Caki2 (cell line): ENCODE measurements at regions not wholly inside any gene's neighbourhood (a gene's known extent, or its start where the extent isn't known, plus 50 kb on each side); places are given as distances from the start of the nearest gene placed in this dataset.

Experiments used
- DNase-seq: peaks from one replicate; pipeline ENCODE4 v3.0.0-alpha.2; 2015; ENCODE audit warnings: low read depth
- in situ Hi-C: cut with HindIII; loops from 2 replicates; pipeline ENCODE4 v1.10.0; 2016; ENCODE audit warnings: low sequenced_read_pairs, low pct_unique_long_range_greater_than_20kb, mixed read lengths

DNA sequence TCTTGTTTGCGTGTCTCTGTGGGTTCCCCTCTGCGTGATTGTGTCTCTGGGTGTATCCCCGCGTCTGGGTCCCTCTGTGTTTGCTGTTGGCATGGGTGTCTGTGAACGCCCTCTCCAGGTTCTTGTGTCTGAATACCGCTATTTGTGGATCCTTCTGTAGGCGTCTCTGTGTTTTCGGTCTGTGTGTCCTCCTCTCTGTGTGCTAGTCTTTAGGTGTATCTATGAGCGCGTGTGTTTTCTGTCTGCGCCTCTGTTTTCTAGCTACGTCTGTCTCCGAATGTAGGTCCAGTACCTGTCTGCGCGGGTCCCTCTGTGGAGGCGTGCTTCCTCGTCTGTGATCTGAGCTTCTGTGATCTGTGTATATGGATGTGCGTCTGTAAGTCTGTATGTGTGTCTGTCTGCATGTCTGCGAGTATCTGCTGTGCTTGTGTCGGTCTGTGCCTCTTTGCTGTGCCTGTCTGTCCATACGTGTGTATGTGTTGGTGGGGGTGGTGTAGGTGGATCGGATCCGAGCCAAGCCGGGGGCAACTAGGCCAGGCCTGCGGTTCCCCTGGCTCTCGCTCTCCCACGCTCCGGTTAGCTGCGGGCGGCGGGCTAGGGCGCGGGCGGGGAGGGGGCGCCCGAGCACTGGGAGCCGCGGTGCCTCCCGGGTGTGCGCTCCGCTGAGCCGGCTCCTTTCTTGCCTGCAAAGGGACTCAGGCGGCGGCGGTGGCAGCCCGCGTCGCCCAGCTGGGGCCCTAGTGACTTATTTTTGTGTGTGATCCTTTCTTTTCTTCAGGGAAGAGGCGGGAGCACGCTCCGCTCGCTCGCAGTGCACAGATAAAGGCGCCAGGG lies 105.3 kb upstream of the E2F8 start:
- no peak for DNase-seq
- in situ Hi-C loops: no loop called here

DNA sequence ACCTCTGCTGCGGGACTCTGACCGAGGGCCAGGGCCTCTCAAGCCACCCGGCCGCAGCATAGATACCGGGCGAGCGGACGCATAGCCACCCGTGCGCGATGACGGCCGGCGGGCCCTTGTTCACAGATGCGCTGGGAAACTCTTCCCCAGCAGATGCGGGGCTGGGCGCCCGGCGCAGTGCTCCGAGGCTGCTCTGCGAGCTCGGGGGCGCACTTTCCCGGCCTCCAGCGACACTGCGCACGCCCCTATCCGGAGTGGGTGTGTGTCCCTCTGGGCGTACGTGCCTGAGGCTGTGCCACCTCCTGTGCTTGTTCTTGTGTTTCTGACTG lies 104.7 kb upstream of the E2F8 start:
- in situ Hi-C loops: no loop called here
- DNase-seq: no peak

GRCh38 chr11:19344661-19345518 lies 104.1 kb upstream of the E2F8 start:
- in situ Hi-C loops: no loop called here
- DNase-seq: no peak

GRCh38 chr11:19342036-19342435 lies 101.3 kb upstream of the E2F8 start:
- no peak for DNase-seq
- in situ Hi-C loops: no loop called here

- no peak for DNase-seq
Observed at GRCh38 chr11:19338375-19338774, 97.6 kb upstream of the E2F8 start.

DNA sequence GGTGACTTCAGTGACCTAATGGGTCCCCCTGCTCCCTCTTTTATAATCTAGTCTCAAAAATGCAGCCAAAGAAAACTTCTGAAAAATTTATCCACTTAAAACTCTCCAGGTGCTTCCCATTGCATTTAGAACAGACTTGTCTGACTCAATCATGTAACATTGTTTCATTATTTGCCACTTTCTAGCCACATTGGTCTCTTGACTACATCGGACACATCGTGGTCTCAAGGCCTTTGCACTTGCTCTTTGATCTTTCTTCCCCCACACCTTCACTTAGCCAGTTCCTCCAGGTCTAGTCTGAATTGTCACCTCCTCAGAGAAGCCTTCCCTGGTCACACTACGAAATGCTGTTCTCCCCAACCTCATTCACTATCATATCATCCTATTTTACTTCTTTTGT lies 97.0 kb upstream of the E2F8 start:
- no peak for DNase-seq
- in situ Hi-C loops: no loop called here

More at GRCh38 chr11:19338375-19338774, 97.6 kb upstream of the E2F8 start:
- in situ Hi-C loops: no loop called here

DNA sequence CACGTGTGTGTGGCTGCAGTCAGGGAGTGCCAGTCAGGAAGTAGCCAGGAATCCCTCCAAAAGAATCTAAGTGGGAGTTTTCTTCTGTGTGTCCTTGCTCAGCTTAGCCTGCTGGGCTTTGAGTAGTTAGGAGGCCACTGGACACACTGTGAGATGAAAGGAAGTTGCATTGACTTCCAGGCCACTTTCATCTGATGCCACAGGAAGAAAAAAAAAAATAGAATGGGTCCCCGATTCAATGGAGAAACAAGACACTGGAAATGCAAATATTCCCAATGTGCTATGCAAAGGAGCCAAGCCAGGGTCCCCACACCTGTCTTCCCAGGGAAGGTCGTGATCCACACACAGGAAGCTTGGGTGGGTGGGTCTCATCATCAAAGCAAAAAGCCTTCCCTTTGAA lies 95.6 kb upstream of the E2F8 start:
- in situ Hi-C loops: no loop called here
- no peak for DNase-seq

- in situ Hi-C loops: no loop called here
- DNase-seq: no peak
Observed at GRCh38 chr11:19332476-19332875, 91.7 kb upstream of the E2F8 start.

DNA sequence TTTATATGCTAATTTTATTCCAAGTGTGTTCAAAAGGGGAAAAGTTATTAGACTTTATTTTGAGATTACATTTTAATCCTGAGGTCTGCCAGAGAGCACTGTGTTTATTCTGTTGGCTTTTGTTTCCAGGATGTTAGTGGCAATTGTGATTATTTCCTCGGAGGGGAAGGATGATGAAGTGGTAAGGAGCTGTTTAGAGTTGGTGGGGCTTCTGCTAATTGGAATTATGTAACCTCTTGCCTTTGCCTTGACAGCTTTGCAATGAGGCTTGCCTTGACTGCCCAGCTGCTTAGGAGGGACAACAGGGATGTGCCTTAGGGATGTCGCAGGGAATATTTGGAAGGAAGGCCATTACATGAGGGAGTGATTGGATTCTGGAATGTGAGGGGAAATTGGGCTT lies 89.7 kb upstream of the E2F8 start:
- DNase-seq: no peak
- in situ Hi-C loops: no loop called here

GRCh38 chr11:19329970-19330369 lies 89.2 kb upstream of the E2F8 start:
- DNase-seq: no peak
- in situ Hi-C loops: no loop called here

- DNase-seq: no peak
- in situ Hi-C loops: no loop called here
Observed at GRCh38 chr11:19328586-19329311, 88.0 kb upstream of the E2F8 start.

GRCh38 chr11:19327280-19327679 lies 86.5 kb upstream of the E2F8 start:
- in situ Hi-C loops: no loop called here
- DNase-seq: no peak

DNA sequence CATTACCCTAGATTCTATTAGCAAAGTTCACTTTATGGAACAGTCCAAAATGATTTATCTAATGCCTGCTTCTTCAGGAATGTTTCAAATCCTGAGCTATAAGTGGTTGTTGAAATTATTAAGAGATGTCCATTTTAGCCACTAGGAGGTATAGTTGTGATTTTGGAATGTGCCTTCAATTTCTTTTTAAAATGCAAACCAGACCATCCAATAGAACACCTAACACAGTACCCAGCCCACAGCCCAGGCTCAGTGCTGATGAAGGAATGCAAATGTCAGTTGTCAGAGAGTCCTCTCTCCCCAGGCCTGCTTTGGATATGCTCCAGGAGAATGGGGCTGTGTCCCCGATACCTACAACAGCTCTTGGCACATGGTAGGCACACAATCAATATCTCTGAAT lies 85.8 kb upstream of the E2F8 start:
- in situ Hi-C loops: no loop called here
- no peak for DNase-seq

DNA sequence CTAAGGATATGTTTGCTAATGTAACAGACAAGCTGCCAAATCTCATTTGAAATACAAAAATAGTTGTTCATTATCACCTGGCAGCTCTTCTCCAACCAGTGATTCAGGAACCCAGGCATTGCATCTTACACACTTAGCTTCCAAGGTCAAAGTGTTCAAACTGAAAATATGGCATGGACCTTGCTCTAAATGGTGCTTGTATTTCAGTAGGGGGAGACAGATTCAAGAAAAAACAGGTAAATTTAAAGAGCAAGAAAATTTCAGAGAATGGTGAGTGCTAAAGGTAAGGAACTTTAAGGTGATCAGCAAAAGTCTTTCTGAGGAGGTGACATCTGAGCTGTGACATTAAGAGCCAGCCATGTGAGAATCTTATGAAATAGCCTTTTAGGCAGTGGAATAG lies 82.8 kb upstream of the E2F8 start:
- in situ Hi-C loops: no loop called here
- DNase-seq: no peak

DNA sequence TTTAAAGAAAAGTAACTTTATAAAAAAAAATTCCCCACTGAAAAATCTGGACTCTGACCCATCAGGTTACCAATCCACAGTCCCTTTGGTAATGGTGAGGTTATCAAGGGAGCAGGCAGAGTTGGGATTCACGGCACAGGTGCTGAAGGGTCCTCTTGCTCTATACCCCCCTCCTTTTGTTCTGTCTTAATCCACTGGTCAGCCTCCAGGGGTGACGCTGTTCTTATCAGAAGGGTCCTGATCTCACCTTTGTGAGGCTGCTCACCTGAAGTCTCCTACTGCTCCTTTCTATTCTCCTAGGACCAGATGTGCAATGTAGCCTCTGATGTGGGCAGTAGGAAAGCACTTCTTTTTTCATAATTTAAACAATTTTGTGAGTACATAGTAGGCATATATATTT lies 80.6 kb upstream of the E2F8 start:
- in situ Hi-C loops: no loop called here
- no peak for DNase-seq

GRCh38 chr11:19320827-19321226 lies 80.1 kb upstream of the E2F8 start:
- in situ Hi-C loops: no loop called here

DNA sequence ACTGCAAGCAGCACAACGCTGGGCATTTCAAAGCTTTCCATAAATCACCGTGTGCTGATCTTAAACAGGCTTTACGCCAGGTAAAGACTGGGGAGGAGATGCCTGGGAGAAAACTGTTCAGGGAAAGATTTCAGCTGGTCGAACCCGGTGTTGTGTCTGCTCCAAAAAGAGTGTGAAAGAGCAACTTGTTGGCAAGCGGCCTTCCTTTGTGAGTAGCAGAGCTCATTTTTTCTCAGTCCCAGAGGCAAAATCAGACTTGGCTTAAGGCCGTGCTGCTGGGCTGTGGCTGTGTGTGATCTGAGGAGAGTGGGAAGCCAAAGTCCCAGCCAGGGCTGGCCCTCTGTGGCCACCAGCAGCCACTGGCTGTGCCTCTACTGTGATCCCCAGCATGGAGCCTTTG lies 75.7 kb upstream of the E2F8 start:
- in situ Hi-C loops: no loop called here
- DNase-seq: no peak

More at GRCh38 chr11:19320827-19321226, 80.1 kb upstream of the E2F8 start:
- no peak for DNase-seq

GRCh38 chr11:19315511-19315910 lies 74.8 kb upstream of the E2F8 start:
- in situ Hi-C loops: no loop called here
- DNase-seq: no peak

- in situ Hi-C loops: no loop called here
- DNase-seq: no peak
Observed at GRCh38 chr11:19313140-19313539, 72.4 kb upstream of the E2F8 start.
